ENCODE measurements at regions not wholly inside any gene's neighbourhood (a gene's known extent, or its start where the extent isn't known, plus 50 kb on each side); places are given as distances from the start of the nearest gene placed in this dataset.

- no peaks in the 10 kb centered on the region for H4K20me1 ChIP-seq (ENCODE audit: insufficient read depth, low read length)
- Mint-ChIP-seq H3K4me1 (no peaks in the 10 kb centered on the region), H3K4me3 (no peak overlapping the region), H3K27ac (no peak overlapping the region), H3K27me3 (ENCODE audit: low read depth in 3 of 3) (peaks cover 0 to 3% (median 2%) of the 10 kb centered on the region in 3 donors), H3K36me3 (no peaks in the 10 kb centered on the region), H3K9me3 (peaks cover 0 to 9% (median 5%) of the 10 kb centered on the region in 7 donors)
- DNase-seq: no peak
- H2AFZ ChIP-seq (ENCODE audit: insufficient read depth, low read depth, low read length, poor library complexity, severe bottlenecking): no peak overlapping the region
- no peak overlapping the region for H3K9ac ChIP-seq (ENCODE audit: insufficient read depth, low read length, poor library complexity, severe bottlenecking)
- TF ChIP-seq CTCF (IDR thresholded peaks at IDR 0.05): no peak
- no peak overlapping the region for H3K4me3 ChIP-seq (replicated peaks in 1 of 3; ENCODE audit: low read depth in 2 of 3, low read length in 3 of 3)
- H3K9me3 ChIP-seq (replicated peaks in 1 of 2; ENCODE audit: control insufficient read depth in 1 of 2, insufficient read depth in 1 of 2, low read length in 2 of 2): peaks cover 0 to 10% of the 10 kb centered on the region in 2 donors
- no peaks in the 10 kb centered on the region for H3K27me3 ChIP-seq (ENCODE audit: control insufficient read depth in 2 of 2, insufficient read depth in 2 of 2, low read length in 2 of 2)
- no peak overlapping the region for H3K27ac ChIP-seq (ENCODE audit: low read depth in 1 of 2, low read length in 2 of 2)
- H3K4me2 ChIP-seq (replicated peaks; ENCODE audit: extremely low read depth, low read length, poor library complexity, severe bottlenecking): no peak overlapping the region
- no peaks in the 10 kb centered on the region for H3K4me1 ChIP-seq (ENCODE audit: control insufficient read depth in 1 of 2, insufficient read depth in 2 of 2, low read length in 2 of 2)
- 60% methylated on average over 1 of the region's 3 CpGs for WGBS (ENCODE audit: insufficient coverage)
- no peaks in the 10 kb centered on the region for H3K79me2 ChIP-seq (ENCODE audit: insufficient read depth, low read length)
- H3K36me3 ChIP-seq (replicated peaks in 1 of 2; ENCODE audit: control insufficient read depth in 1 of 2, insufficient read depth in 2 of 2, low read length in 2 of 2): no peaks in the 10 kb centered on the region
- intact Hi-C loops (cut with micrococcal nuclease): no loop called here
These were observed 361.0 kb upstream of the TMEFF2 start for GRCh38 chr2:192555740-192556139.

- TF ChIP-seq CTCF (IDR thresholded peaks at IDR 0.05): no peak
- no peak for DNase-seq
- Histone ChIP-seq H3K9me3 (replicated peaks in 1 of 2; ENCODE audit: control insufficient read depth in 1 of 2, insufficient read depth in 1 of 2, low read length in 2 of 2) (peaks cover 0 to 10% of the 10 kb centered on the region in 2 donors), H3K36me3 (replicated peaks in 1 of 2; ENCODE audit: control insufficient read depth in 1 of 2, insufficient read depth in 2 of 2, low read length in 2 of 2) (no peaks in the 10 kb centered on the region), H3K79me2 (ENCODE audit: insufficient read depth, low read length) (no peaks in the 10 kb centered on the region), H3K27ac (ENCODE audit: low read depth in 1 of 2, low read length in 2 of 2) (no peak overlapping the region), H2AFZ (ENCODE audit: insufficient read depth, low read depth, low read length, poor library complexity, severe bottlenecking) (no peak overlapping the region), H3K4me1 (ENCODE audit: control insufficient read depth in 1 of 2, insufficient read depth in 2 of 2, low read length in 2 of 2) (no peaks in the 10 kb centered on the region), H4K20me1 (ENCODE audit: insufficient read depth, low read length) (no peaks in the 10 kb centered on the region), H3K4me3 (replicated peaks in 1 of 3; ENCODE audit: low read depth in 2 of 3, low read length in 3 of 3) (no peak overlapping the region), H3K4me2 (replicated peaks; ENCODE audit: extremely low read depth, low read length, poor library complexity, severe bottlenecking) (no peak overlapping the region), H3K9ac (ENCODE audit: insufficient read depth, low read length, poor library complexity, severe bottlenecking) (no peak overlapping the region), H3K27me3 (ENCODE audit: control insufficient read depth in 2 of 2, insufficient read depth in 2 of 2, low read length in 2 of 2) (no peaks in the 10 kb centered on the region)
- H3K27me3 Mint-ChIP-seq (ENCODE audit: low read depth in 3 of 3): peaks cover 0 to 3% (median 2%) of the 10 kb centered on the region in 3 donors
- no peaks in the 10 kb centered on the region for H3K36me3 Mint-ChIP-seq
- peaks cover 0 to 10% (median 5%) of the 10 kb centered on the region in 7 donors for H3K9me3 Mint-ChIP-seq
- WGBS (ENCODE audit: insufficient coverage): no CpG with 5 or more reads among the region's 3 CpGs
- no peak overlapping the region for H3K27ac Mint-ChIP-seq
- intact Hi-C loops (cut with micrococcal nuclease): no loop called here
- H3K4me1 Mint-ChIP-seq: no peaks in the 10 kb centered on the region
- H3K4me3 Mint-ChIP-seq: no peak overlapping the region
These were observed 357.0 kb upstream of the TMEFF2 start for GRCh38 chr2:192551760-192552159.

All from CD14-positive monocyte (primary cell).